ENCODE measurements at regions not wholly inside any gene's neighbourhood (a gene's known extent, or its start where the extent isn't known, plus 50 kb on each side); places are given as distances from the start of the nearest gene placed in this dataset.

DNA sequence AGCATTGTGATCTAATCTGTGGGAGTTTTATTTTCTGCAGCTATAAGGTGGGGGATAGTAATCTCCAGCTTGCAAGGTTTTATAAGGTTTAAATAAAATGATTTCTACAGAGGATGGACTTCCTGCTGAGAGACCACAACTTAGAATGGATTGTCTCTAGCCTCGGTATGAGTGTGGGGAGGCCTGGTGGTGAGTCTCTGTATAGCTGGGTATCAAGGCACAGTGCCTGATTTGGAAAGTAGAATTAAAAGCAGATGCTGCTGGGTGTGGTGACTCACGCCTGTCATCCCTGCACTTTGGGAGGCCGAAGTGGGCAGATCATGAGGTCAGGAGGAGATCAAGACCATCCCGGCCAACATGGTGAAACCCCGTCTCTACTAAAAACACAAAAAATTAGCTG, 162.0 kb upstream of the GATB start:
- DNase-seq: peak; percentile 15

DNA sequence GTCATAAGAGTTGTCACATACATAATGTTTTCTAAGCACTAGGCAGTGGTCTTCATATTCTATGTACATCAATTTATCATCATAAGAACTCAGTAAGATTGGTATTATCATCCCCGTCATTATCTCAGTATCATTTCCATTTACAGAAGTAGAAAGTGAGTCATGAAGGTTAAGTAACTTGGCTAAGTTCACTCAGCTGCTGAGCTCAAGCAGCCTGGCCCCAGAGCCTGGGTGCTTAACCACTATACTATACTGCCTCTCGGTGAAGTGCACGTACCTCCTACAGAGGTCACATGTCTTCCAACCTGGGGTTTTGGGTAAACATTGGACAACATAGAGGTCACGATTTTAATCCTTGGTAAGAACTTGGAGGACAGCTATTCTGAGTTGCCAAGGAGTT, 161.5 kb upstream of the GATB start:
- DNase-seq: peak; percentile 55

DNA sequence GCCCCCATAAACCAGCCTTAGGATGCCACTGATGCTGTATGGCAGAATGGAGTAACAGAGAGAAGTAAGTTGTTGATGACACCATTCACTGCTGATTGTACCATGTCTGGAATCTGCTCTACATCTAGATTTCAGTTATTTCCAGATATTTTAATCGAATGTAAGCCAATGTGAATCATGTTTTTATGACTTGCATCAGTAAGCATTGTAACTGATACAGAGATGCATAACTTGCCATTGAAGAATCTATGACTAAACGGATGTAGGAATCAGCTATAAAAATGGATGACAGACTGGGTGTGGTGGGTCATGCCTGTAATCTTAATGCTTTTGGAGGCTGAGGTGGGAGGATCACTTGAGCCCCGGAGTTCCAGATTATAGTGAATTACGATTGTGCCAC, 161.0 kb upstream of the GATB start:
- DNase-seq: no peak

DNA sequence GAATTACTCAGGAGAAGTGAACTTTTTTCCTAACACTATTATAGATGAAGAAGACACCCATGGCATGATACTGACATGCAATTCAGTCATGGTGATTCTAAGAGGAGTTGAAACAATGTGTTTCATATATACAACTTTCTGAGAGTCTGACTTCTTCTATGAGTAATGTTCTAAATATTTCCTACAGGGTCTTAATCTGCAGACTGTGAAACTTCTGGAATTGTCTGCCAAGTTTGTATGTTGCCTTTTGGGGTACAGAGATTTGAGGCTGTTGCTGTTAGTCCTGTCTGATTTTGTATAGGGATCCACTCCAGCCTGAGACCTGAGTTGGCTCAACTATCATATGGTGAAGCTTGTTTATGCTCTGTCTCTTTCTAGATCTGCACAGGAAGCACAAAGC, 160.6 kb upstream of the GATB start:
- DNase-seq: no peak

DNA sequence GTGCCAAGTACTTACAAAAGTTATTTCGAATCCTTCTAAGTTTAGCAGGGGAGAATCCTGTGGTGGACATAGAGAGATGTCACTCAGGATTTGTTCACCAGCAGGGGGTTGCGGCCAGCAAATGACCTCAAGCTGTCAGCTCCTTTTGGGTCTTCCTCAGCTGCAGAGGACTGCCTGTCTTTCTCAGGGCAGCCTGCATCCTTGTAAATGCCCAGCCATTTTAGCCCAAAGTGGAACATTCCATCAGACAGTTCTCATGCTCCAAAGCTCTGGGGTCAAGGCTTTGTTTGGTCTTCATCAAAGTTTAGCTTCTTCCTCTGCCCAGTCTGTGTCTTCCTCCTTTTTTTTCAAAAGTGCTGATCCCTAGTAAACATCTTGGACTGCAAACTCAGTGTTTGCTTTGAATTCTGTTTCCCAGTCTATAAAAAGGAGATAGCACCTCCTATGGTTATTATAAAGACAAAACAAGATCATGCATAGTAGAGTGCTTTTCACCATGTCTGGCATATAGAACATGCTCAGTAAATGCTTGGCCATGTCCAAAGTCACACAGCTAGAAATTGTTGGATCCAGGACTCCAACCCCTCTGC, 156.4 kb upstream of the GATB start:
- DNase-seq: no peak

DNA sequence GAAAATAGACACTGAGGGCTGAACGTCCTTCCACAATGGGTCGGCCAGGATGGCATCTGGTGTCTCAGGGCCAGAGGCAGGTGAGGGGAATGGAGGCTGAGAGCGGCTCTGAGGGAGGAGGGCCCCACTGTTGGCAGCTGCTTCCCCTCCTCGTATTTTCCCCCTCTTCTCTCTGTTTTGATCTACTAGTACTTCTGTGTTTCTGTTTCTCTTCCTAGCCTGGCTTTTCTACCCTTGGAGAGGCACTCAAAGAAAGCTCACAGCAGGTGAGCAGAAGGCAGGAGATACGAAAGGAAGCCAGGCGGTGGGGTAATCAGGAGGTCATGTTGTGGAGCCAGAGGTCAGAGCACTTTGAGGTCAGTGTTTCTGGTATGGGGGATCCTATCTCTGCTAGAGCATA, 151.8 kb upstream of the GATB start:
- no peak for DNase-seq

DNA sequence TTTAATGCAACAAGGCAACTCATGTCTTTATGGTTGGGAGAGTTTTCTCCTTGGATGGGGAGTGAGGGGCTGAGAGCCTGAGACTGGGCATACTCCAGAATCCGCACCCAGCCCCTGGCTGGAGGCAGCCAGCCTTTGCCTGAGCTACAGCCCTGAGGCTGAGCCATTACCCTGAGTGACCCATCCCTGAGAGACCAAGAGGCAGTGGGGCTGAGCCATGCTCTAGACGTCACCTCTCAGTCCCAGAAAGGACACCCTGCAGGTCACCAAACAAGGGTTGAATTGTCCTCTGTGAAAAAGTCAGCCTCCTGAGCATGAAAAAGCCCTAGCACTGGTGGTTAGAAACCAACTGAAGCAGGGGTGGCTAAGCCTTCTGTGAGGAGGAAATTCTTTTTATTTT, 151.2 kb upstream of the GATB start:
- no peak for DNase-seq

DNA sequence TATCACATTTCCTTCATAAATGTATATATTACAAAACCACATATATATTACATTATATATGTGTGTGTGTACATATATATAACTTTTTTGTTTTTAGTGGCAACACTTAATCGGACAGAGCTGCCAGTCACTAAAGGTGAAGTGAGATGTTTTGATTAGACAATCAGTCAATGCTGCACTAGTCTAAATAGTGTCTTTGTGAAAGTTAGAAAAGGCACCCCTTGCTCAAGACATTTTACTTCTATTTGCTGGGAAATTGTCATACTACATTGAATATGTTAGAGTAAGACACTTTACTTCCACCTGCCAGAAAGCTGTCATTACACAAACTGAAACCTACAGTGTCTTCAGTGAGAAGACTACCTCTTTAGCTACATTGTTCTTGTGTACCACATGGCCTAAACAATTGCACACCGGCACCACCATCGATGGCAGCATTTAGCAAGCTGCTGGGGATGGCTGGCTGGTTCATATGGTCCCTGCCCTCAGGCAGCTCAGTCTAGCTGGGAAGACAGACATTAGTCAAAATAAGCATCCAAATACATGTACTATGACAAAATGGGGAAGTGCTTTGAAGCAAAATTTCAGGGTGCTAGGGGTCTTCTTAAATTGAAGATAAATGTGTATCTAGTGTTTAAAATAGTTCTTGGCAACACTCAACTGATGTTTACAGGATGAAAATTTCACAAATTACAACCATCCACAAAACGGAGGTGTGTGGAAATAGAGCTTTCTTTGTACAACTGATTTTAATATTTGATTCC, 148.1 kb upstream of the GATB start:
- DNase-seq: no peak

DNA sequence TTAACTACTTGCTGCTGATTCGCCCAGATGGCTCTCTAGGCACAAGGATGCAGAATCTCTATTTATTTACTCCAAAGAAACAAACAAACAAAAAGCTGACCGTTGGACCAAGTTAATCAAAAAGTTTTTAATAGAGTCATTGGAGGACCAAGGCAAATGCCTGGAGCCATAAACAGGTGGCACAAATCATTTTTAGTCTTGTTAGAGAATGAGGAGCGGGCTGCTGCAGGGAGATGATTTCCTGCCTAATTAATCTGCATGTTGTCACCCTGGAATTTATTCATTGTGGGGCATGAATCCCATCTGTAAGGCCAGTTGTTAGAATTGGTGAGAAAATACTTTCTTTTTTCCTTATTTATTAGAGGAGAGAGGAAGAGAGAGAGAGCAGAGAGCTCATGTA, 147.4 kb upstream of the GATB start:
- no peak for DNase-seq

DNA sequence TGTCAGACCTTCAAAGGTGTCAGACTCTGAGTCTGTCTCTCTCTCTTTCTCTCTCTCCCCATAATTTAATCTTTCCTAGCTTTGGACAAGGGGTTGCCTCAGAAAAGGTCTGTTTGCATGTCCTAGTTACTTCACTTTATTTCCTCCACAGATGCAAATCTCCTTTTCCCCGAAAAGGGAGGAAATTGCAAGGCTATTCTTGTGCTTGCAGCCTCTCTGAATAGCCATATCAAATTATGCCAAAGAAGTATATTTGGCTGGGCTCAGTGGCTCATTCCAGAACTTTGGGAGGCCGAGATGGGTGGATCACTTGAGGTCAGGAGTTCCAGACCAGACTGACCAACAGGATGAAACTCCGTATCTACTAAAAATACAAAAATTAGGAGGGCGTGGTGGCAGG, 145.6 kb upstream of the GATB start:
- no peak for DNase-seq

DNA sequence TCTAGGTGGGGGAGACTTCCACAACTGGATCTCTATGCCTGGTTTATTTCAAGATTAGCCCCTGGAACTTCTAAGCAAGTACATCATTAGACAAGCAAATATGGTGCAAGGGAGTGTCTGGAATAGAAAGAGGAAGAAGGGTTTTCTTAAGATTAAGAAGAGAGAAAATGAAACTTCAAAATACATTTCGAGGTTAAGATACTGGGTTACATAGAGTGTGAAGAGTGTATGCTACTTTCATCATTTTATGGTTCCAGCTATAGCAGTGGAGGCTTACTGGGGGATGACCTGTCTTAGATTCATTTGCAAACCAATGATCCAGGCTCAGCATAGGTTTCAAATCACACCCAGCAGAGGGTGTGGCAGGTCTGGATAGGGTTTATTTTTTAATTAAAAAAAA, 144.4 kb upstream of the GATB start:
- peak; percentile 96 for DNase-seq

DNA sequence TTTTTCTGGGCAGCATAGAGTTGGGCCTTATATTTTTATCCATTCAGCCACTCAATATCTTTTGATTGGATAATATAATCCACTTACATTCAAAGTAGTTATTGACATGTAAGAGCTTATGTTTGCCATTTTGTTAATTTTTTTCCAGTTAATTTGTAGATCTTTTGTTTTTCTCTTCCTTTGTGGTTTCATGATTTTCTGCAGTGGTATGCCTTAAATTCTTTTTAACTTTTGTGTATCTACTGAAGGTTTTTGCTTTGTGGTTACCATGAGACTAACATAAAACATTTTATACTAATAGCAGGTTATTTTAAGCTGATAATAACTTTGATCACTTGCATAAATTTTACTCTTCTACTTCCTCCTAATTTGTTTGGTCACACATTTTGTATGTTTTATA, 140.8 kb upstream of the GATB start:
- DNase-seq: no peak

DNA sequence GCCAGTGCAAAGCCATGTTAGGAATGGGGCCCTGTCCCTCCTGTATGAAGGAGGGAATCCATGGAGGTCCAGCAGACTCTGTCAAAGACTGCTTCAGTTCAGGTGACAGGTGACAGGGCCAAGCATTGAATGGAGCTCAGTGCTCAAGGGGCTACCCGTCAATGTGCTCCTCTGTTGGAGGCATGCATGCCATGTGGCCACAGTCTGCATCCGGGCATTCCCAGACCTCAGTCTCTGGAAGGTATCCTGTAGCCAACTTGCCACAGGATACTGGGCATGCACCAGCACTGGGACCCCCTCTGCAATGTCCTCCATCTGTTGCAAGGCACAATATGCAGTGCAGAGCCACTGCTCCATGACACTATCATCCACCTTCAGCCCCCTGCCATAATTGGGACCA, 136.1 kb upstream of the GATB start:
- DNase-seq: no peak

DNA sequence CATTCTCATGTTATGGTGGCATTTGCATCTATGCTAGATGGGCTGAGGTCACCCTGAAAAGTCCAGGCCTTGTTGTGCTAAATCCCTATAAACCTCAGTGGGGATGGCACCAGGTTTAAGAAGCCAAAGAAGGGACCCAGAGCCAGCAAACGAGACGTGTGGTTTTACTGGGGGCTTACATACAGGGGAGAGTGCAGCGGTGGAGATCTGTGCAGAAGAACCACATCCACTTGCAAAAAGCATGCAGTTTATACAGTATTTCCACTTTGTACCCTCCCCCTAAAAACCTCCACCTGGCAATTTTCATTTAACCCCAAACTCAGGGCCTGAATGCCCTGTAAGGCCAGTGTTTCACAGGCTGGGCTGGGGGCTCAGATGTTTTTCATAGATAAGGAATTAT, 134.9 kb upstream of the GATB start:
- no peak for DNase-seq

DNA sequence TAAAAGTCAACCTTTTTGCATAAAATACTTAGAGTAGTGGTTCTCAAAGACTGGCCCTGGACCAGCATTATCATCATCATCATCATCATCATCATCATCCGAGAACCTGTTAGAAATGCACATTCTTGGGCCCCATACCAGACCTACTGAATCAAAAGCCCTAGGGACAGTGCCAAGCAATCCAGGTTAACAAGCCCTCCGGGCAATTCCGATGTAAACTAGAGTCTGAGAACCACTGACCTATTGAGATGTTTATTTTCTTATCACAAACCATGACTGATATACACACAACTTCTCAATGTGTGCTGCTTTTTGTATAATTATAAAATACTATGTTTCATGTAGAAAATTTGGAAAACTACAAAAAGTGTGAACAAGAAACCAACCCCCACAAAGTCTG, 133.4 kb upstream of the GATB start:
- no peak for DNase-seq

DNA sequence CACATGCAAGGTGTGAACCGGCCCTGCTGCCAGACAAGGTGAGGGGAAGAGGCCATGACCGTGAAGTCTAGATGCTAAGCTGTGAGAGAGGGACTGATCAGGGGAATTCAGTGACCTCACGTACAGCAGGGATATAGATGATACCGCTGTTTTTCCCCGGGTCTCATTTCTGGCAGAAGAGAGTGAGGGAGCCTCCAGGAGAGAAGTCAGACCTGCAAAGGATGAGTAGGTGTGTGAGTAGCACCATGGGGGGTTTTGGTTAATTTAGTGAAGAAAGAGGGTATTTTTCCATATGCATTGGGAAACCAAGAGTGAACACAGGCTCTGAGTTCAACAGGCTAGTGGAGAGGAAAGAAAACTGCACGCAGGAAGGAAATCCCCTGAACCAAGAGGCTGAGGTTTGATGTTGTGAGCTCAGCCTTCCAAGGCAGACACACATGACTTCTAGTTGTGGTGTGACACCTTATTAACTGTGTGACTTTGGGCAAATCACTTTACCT, 127.6 kb upstream of the GATB start:
- DNase-seq: no peak

DNA sequence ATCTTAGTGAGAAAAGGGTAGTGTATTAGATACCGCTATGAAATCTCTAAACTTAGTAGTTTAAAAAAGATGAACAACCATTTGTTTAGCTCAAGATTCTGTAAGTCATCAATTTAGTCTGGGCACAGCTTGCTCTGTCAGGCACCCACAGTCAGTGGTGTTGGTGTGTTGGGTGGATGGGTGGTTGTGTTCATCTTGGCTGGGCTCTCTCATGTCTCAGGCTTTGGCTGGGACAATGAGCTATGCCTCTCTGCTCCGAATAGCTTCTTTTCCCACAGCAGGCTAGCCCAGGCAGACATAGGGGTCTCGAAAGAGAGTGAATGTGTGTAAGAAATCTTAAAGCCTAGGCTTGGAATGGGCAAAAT, 127.0 kb upstream of the GATB start:
- no peak for DNase-seq

DNA sequence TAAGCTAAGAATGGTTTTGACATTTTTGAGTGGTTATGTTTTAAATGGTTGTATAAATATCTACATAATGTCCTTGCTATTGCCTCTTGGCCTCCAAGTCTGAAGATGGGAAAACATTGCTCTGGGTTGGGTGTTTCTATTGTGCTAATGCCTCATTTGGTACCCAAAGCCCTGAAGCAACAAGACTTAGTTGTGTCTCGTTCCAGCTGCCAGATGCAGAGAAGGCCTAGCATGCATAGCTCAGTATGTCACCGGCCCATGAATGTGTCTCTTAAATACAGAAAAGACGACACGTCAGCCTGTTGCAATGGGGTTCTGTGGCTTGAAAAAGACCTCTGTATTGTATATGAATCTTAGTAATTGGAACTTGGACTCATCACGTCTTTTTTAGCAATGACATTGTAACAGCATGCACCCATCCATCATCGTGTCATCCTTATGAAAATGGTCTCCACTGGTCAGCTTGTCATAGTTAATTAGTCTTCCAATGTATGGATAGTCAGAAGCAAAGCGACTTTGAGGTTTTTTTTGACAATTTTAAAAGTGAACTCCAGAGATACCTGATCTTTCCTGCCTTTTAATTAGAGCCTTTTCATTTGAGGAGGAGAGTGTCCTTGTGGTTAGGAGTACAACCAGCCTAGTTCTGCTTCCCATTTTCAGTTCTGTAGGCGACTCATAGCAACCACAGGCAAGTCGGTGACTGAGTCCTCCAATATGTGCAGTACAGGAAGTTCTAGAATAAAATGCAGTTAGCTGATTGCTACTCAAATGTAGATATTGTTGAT, 126.4 kb upstream of the GATB start:
- peak; percentile 92 for DNase-seq

DNA sequence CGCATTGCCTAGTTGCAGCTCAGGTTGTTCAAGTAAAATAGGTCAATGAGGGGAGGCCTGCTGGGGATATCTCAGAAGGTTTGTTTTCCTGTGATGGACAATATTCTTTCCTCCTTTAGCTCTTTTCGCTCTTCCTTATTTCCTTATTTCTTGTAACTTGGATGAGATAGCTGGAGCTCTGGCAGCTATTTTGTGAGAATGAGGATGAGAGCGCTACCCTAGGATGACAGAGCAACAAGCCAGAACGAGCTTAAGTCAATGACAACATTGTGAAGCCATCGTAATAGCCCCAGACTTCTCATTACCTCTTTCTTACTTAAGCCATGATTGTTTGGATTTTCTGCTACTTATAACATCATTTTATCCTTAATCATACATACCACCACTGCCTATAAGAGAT, 124.3 kb upstream of the GATB start:
- DNase-seq: no peak

DNA sequence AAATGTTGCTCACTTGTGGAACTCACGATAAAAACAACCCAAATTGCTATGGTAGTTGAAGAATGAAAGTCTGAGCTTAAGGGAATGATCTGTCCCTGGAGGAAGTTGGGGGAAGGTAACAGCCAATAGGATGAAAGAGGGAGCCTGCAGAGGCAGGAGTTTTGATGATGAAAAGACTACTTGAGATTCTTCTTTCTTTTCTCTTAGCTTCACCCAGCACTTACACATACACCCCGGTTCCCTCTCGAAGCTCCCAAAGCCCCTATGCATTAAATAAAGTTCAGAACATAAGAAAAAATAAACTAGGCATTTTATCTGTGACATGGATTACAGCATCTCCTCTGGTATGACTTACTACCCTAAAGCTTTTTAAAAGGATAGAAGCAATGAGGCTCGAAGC, 122.9 kb upstream of the GATB start:
- no peak for DNase-seq

DNA sequence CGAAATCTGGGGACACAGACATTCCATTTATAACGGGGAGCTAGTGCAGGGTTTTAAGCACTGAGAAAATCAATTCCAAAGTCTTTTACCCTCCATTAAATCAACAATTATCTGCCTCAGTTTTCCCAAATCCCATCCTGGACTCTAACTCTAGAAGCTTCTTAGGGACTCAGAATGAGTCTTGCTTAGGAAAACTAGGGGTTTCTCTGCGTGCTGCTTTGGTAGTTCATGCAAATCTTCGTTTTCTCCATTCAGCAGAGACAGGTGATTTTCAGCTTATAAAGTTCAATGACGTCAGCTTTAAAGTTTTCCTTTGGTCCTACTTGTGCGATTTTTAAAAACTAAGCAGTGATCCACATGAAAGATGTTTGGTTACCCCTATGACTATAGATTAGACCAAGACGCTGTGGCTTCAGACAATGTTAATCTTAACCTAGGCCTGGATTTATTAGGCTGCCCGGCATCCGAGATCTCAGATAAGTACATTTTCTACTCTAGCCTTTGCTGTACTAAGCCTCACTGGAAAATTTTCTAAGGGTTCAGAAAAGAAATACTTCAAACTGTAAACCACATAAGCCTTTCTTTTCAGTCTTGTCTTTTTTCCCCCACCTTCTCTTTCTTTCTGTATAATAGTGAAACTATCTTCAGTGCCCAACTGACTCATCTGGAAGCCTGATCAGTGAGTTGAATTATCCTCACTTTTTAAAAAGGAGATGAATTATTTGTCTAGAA, 121.4 kb upstream of the GATB start:
- DNase-seq: no peak

DNA sequence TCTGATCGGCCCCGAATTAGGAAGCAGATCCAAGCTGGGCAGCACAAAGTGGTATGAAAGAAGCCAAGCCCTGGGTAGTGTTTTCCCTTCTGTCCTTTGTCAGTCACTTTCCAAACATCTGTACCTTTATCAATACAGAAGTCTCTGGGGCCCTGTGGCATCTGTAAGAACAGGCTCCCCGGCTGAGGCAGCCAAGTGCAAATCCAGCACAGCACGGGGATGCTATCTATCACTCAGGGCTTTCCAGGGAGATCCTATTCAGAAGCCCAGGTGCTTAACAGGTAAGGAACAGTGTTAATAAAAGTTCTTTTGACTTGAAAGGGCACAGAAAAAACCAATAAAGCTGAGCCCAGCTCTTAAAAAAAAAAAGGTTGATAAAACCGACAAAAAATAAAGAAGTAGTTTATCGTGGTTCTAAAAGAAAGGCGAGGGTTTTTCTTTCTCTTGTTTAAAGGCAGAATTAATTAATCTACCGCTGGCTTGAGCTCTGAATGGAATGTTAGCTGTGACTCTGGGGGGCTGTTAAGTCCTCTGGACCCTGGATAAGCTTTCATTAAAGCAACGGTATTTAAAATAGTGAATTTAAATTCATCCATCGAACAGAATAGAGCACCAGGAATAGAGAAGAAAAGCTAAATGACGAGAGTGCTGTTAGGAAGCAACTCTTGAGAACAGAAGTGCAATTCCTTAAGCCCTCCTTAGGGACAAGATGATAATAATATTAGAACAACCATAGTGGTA, 119.1 kb upstream of the GATB start:
- no peak for DNase-seq

Measured in MV-4-11 (cell line).